ENCODE measurements at regions not wholly inside any gene's neighbourhood (a gene's known extent, or its start where the extent isn't known, plus 50 kb on each side); places are given as distances from the start of the nearest gene placed in this dataset.

- FAIRE-seq, result no peak
Measured at GRCh38 chr18:78554944-78555608, 424.5 kb upstream of the SALL3 start.

- no peak for FAIRE-seq
Measured at GRCh38 chr18:78557371-78557770, 422.2 kb upstream of the SALL3 start.

- no peak for FAIRE-seq
Measured at GRCh38 chr18:78558101-78558810, 421.4 kb upstream of the SALL3 start.

- no peak for FAIRE-seq
Measured at GRCh38 chr18:78558948-78559347, 420.7 kb upstream of the SALL3 start.

- FAIRE-seq, result no peak
Measured at GRCh38 chr18:78559584-78559983, 420.0 kb upstream of the SALL3 start.

GRCh38 chr18:78561757-78562510 is 417.7 kb upstream of the SALL3 start:
- FAIRE-seq, result no peak

- no peak for FAIRE-seq
Measured at GRCh38 chr18:78562531-78562961, 417.1 kb upstream of the SALL3 start.

GRCh38 chr18:78563110-78563509 is 416.5 kb upstream of the SALL3 start:
- FAIRE-seq, result no peak

GRCh38 chr18:78564030-78564429 is 415.6 kb upstream of the SALL3 start:
- FAIRE-seq, result no peak

GRCh38 chr18:78564518-78564917 is 415.1 kb upstream of the SALL3 start:
- FAIRE-seq, result no peak

GRCh38 chr18:78565240-78565639 is 414.4 kb upstream of the SALL3 start:
- no peak for FAIRE-seq

- FAIRE-seq, result no peak
Measured at GRCh38 chr18:78566065-78566464, 413.6 kb upstream of the SALL3 start.

- FAIRE-seq, result no peak
Measured at GRCh38 chr18:78566720-78567119, 412.9 kb upstream of the SALL3 start.

GRCh38 chr18:78571063-78571785 is 408.4 kb upstream of the SALL3 start:
- no peak for FAIRE-seq

- FAIRE-seq, result no peak
Measured at GRCh38 chr18:78571831-78572347, 407.7 kb upstream of the SALL3 start.

GRCh38 chr18:78573773-78574172 is 405.8 kb upstream of the SALL3 start:
- no peak for FAIRE-seq

GRCh38 chr18:78576967-78577366 is 402.7 kb upstream of the SALL3 start:
- FAIRE-seq, result no peak

GRCh38 chr18:78579449-78579848 is 400.2 kb upstream of the SALL3 start:
- no peak for FAIRE-seq

GRCh38 chr18:78579854-78580577 is 399.6 kb upstream of the SALL3 start:
- no peak for FAIRE-seq

GRCh38 chr18:78580835-78581339 is 398.7 kb upstream of the SALL3 start:
- FAIRE-seq, result no peak

GRCh38 chr18:78582181-78582709 is 397.4 kb upstream of the SALL3 start:
- no peak for FAIRE-seq
